ENCODE measurements at regions not wholly inside any gene's neighbourhood (a gene's known extent, or its start where the extent isn't known, plus 50 kb on each side); places are given as distances from the start of the nearest gene placed in this dataset.

GRCh38 chr18:25463726-25464125 is 111.8 kb upstream of the ZNF521 start:
- no peak overlapping the region for H3K4me3 ChIP-seq (replicated peaks in 1 of 3; ENCODE audit: insufficient read depth in 1 of 3, low read depth in 1 of 3, low read length in 3 of 3)
- H2AFZ ChIP-seq (ENCODE audit: low read depth, low read length): no peak overlapping the region
- intact Hi-C loops (cut with micrococcal nuclease): no loop called here
- TF ChIP-seq MYC (IDR thresholded peaks at IDR 0.05; ENCODE audit: low read depth, low read length) (no peak), POLR2A (IDR thresholded peaks at IDR 0.05; ENCODE audit: low read depth, low read length) (no peak), JUN (IDR thresholded peaks at IDR 0.05; ENCODE audit: borderline replicate concordance, insufficient read depth, insufficient read length, low read depth) (no peak), POLR2AphosphoS5 (IDR thresholded peaks at IDR 0.05; ENCODE audit: insufficient read depth, low read depth, low read length) (no peak)
- FAIRE-seq: no peak
- H3K79me2 ChIP-seq (ENCODE audit: control insufficient read depth, insufficient read depth, low read length): no peaks in the 10 kb centered on the region
- H3K27ac ChIP-seq (ENCODE audit: insufficient read depth, low read depth, low read length): no peak overlapping the region
- no peaks in the 10 kb centered on the region for H3K9me3 ChIP-seq (replicated peaks; ENCODE audit: control insufficient read depth, insufficient read depth, low read length)
- DNase-seq (ENCODE audit: low read depth, low spot score): no peak
- H4K20me1 ChIP-seq (replicated peaks; ENCODE audit: control insufficient read depth, extremely low read depth, insufficient read depth, low read length): no peaks in the 10 kb centered on the region
- dilution Hi-C loops (cut with MboI; ENCODE audit: extremely low pct_ligation_motif_present, low sequenced_read_pairs): no loop called here
- no peaks in the 10 kb centered on the region for H3K36me3 ChIP-seq (ENCODE audit: control insufficient read depth in 2 of 2, extremely low read depth in 1 of 2, insufficient read depth in 2 of 2, low read length in 2 of 2)
- CTCF ChIA-PET: no interaction called here
- H3K27me3 ChIP-seq (ENCODE audit: control insufficient read depth in 2 of 2, insufficient read depth in 2 of 2, low read length in 2 of 2): peaks cover 6 to 8% of the 10 kb centered on the region in 2 experiments
- no TSS peak for BruUV-seq (replicated peaks)
- no peaks in the 10 kb centered on the region for H3K9me1 ChIP-seq (replicated peaks; ENCODE audit: control insufficient read depth, extremely low read depth, insufficient read depth, low read length)
- POLR2A ChIA-PET: no interaction called here
- peaks cover 4% of the 10 kb centered on the region for H3K4me1 ChIP-seq (ENCODE audit: control insufficient read depth, extremely low read depth, insufficient read depth, low read length)
- no peak overlapping the region for H3K4me2 ChIP-seq (ENCODE audit: insufficient read depth, low read length)
- H3K9ac ChIP-seq (replicated peaks; ENCODE audit: extremely low read depth, insufficient read depth, low read length): no peak overlapping the region

GRCh38 chr18:25459814-25460213 is 107.8 kb upstream of the ZNF521 start:
- Histone ChIP-seq H3K9me1 (replicated peaks; ENCODE audit: control insufficient read depth, extremely low read depth, insufficient read depth, low read length) (no peaks in the 10 kb centered on the region), H3K36me3 (ENCODE audit: control insufficient read depth in 2 of 2, extremely low read depth in 1 of 2, insufficient read depth in 2 of 2, low read length in 2 of 2) (no peaks in the 10 kb centered on the region)
- CTCF ChIA-PET: no interaction called here

More at GRCh38 chr18:25459814-25460213, 107.8 kb upstream of the ZNF521 start:
- Histone ChIP-seq H3K9me3 (replicated peaks; ENCODE audit: control insufficient read depth, insufficient read depth, low read length) (no peaks in the 10 kb centered on the region), H3K27ac (ENCODE audit: insufficient read depth, low read depth, low read length) (no peak overlapping the region), H3K4me2 (ENCODE audit: insufficient read depth, low read length) (no peak overlapping the region), H3K4me3 (replicated peaks in 1 of 3; ENCODE audit: insufficient read depth in 1 of 3, low read depth in 1 of 3, low read length in 3 of 3) (no peak overlapping the region), H3K27me3 (ENCODE audit: control insufficient read depth in 2 of 2, insufficient read depth in 2 of 2, low read length in 2 of 2) (peaks cover 13 to 14% of the 10 kb centered on the region in 2 experiments), H4K20me1 (replicated peaks; ENCODE audit: control insufficient read depth, extremely low read depth, insufficient read depth, low read length) (no peaks in the 10 kb centered on the region), H3K79me2 (ENCODE audit: control insufficient read depth, insufficient read depth, low read length) (no peaks in the 10 kb centered on the region), H2AFZ (ENCODE audit: low read depth, low read length) (no peak overlapping the region), H3K9ac (replicated peaks; ENCODE audit: extremely low read depth, insufficient read depth, low read length) (no peak overlapping the region), H3K4me1 (ENCODE audit: control insufficient read depth, extremely low read depth, insufficient read depth, low read length) (no peaks in the 10 kb centered on the region)
- FAIRE-seq (no peak), DNase-seq (ENCODE audit: low read depth, low spot score) (no peak)
- TF ChIP-seq JUN (IDR thresholded peaks at IDR 0.05; ENCODE audit: borderline replicate concordance, insufficient read depth, insufficient read length, low read depth): no peak
- no peak for TF ChIP-seq GATA2 (IDR thresholded peaks at IDR 0.05; ENCODE audit: insufficient read depth, insufficient read length, low read depth, low read length)
- TF ChIP-seq MAX (IDR thresholded peaks at IDR 0.05; ENCODE audit: insufficient read depth, insufficient read length): no peak
- no peak for TF ChIP-seq MYC (IDR thresholded peaks at IDR 0.05; ENCODE audit: low read depth, low read length)
- no peak for TF ChIP-seq FOS (IDR thresholded peaks at IDR 0.05; ENCODE audit: borderline replicate concordance, insufficient read depth, low read length)
- no peak for TF ChIP-seq CTCF (IDR thresholded peaks at IDR 0.05; ENCODE audit: extremely low read depth in 1 of 2, insufficient read depth in 1 of 2, low read depth in 1 of 2, low read length in 2 of 2)
- TF ChIP-seq POLR2A (IDR thresholded peaks at IDR 0.05; ENCODE audit: low read depth, low read length): no peak
- TF ChIP-seq EZH2 (IDR thresholded peaks at IDR 0.05; ENCODE audit: borderline replicate concordance, low read depth, low read length, severe bottlenecking): no peak
- no peak for TF ChIP-seq POLR2AphosphoS5 (IDR thresholded peaks at IDR 0.05; ENCODE audit: insufficient read depth, low read depth, low read length)
- dilution Hi-C loops (cut with MboI; ENCODE audit: extremely low pct_ligation_motif_present, low sequenced_read_pairs) (no loop called here), intact Hi-C loops (cut with micrococcal nuclease) (no loop called here)
- BruUV-seq (replicated peaks): no TSS peak
- POLR2A ChIA-PET: no interaction called here
